PC-3 (cell line): ENCODE measurements at regions not wholly inside any gene's neighbourhood (a gene's known extent, or its start where the extent isn't known, plus 50 kb on each side); places are given as distances from the start of the nearest gene placed in this dataset.

Experiments used
- ATAC-seq: fragments of 200-7000 bp; cut with Tn5 transposase; 2 replicates; pipeline ENCODE4 v1.9.1; 2020; ENCODE audit warnings: mild to moderate bottlenecking, moderate library complexity
- BruUV-seq: library from RNA; stranded (reverse); fragments of 400-500 nt; replicated peaks from 2 replicates; lab custom pipeline; 2021; lab: Mats Ljungman, UMichigan
- CTCF ChIA-PET: fragments of 300-600 bp; sonication (Branson Sonifier 250); formaldehyde crosslinking; loops from one replicate; lab custom pipeline; 2022; ENCODE audit warnings: antibody characterized with exemption; lab: Charles Lee
- POLR2A ChIA-PET: fragments of 300-600 bp; sonication (Branson Sonifier 250); formaldehyde crosslinking; loops from one replicate; lab custom pipeline; 2022; ENCODE audit warnings: antibody characterized with exemption; ENCODE audit not compliant: unreplicated experiment; lab: Charles Lee
- DNase-seq: peaks from one replicate; pipeline ENCODE4 v3.0.0-alpha.2; 2015
- H2AFZ ChIP-seq: fragments of 300-600 bp; sonication (generic); 2 replicates; pipeline ENCODE4 v1.6.0; 2016; ENCODE audit warnings: antibody characterized with exemption, low read length
- H3F3A ChIP-seq: fragments of 300-600 bp; sonication (generic); one replicate; pipeline ENCODE4 v1.6.0; 2017; ENCODE audit warnings: antibody characterized with exemption, low read length, control low read depth, mild to moderate bottlenecking; ENCODE audit not compliant: unreplicated experiment
- H3K27ac ChIP-seq: fragments of 300-600 bp; sonication (generic); 2 replicates; pipeline ENCODE4 v1.5.1; 2016; ENCODE audit warnings: mild to moderate bottlenecking, low read length
- H3K27me3 ChIP-seq: fragments of 300-600 bp; sonication (generic); 2 replicates; pipeline ENCODE4 v1.6.1; 2016; ENCODE audit warnings: low read length, mixed read lengths
- H3K36me3 ChIP-seq: fragments of 300-600 bp; sonication (generic); 2 replicates; pipeline ENCODE4 v1.6.1; 2016; ENCODE audit warnings: low read depth, mixed run types, low read length, mixed read lengths
- H3K4me1 ChIP-seq: fragments of 300-600 bp; sonication (generic); 2 replicates; pipeline ENCODE4 v1.5.1; 2016; ENCODE audit warnings: low read length; ENCODE audit not compliant: insufficient read depth
- H3K4me2 ChIP-seq: fragments of 300-600 bp; sonication (generic); 2 replicates; pipeline ENCODE4 v1.6.0; 2016; ENCODE audit warnings: low read length
- H3K4me3 ChIP-seq: fragments of 300-600 bp; sonication (generic); 2 replicates; pipeline ENCODE4 v1.5.1; 2016; ENCODE audit warnings: mild to moderate bottlenecking, low read length, mixed read lengths
- H3K79me2 ChIP-seq: fragments of 300-600 bp; sonication (generic); 2 replicates; pipeline ENCODE4 v1.6.1; 2017; ENCODE audit warnings: low read length, mixed read lengths
- H3K9ac ChIP-seq: fragments of 300-600 bp; sonication (generic); 2 replicates; pipeline ENCODE4 v1.6.0; 2016; ENCODE audit warnings: mild to moderate bottlenecking, low read length
- H3K9me2 ChIP-seq: fragments of 300-600 bp; sonication (generic); replicated peaks from 2 replicates; pipeline ENCODE4 v1.6.1; 2016; ENCODE audit warnings: mixed run types, low read length, mixed read lengths
- H3K9me3 ChIP-seq: fragments of 300-600 bp; sonication (generic); 2 replicates; pipeline ENCODE4 v1.6.1; 2016; ENCODE audit warnings: low read length, mixed read lengths
- H4K20me1 ChIP-seq: fragments of 300-600 bp; sonication (generic); 2 replicates; pipeline ENCODE4 v1.6.1; 2016; ENCODE audit warnings: low read length, mixed read lengths
- CTCF ChIP-seq: fragments of 300-600 bp; sonication (generic); conservative IDR thresholded peaks from 2 replicates; pipeline ENCODE4 v1.5.1; 2017; ENCODE audit warnings: antibody characterized with exemption, low read depth, mild to moderate bottlenecking, low read length
- EZH2 ChIP-seq: fragments of 300-600 bp; sonication (generic); IDR thresholded peaks from one replicate; pipeline ENCODE4 v1.6.1; 2017; ENCODE audit warnings: antibody characterized with exemption, mild to moderate bottlenecking, low read length; ENCODE audit not compliant: unreplicated experiment
- EZH2phosphoT487 ChIP-seq: fragments of 300-600 bp; sonication (generic); IDR thresholded peaks from 2 replicates; pipeline ENCODE4 v1.6.1; 2018; ENCODE audit warnings: mild to moderate bottlenecking, antibody characterized with exemption, low read length, borderline replicate concordance
- intact Hi-C: fragments of 100-400 bp; cut with micrococcal nuclease; formaldehyde crosslinking; loops from 2 replicates; pipeline ENCODE4 v1.9.0; 2023

- Histone ChIP-seq H3K9me3 (no peaks in the 10 kb centered on the region), H3F3A (peaks cover 7% of the 10 kb centered on the region), H3K9me2 (no peaks in the 10 kb centered on the region), H3K27ac (no peak overlapping the region), H3K4me2 (no peak overlapping the region), H3K36me3 (no peaks in the 10 kb centered on the region), H4K20me1 (no peaks in the 10 kb centered on the region), H2AFZ (no peak overlapping the region), H3K9ac (no peak overlapping the region), H3K4me1 (peaks cover 27% of the 10 kb centered on the region), H3K4me3 (no peak overlapping the region), H3K79me2 (no peaks in the 10 kb centered on the region), H3K27me3 (no peaks in the 10 kb centered on the region)
- no peak for TF ChIP-seq CTCF
- TF ChIP-seq EZH2, result no peak
- TF ChIP-seq EZH2phosphoT487, result no peak
- BruUV-seq, result no TSS peak
- CTCF ChIA-PET, result interaction anchor here (0.8 kb wide), 1 partner anchor 9 kb away, joined by 3 read pairs; no protein-coding TSS in a partner anchor
- no peak for ATAC-seq
- no peak for DNase-seq
- POLR2A ChIA-PET, result no interaction called here
- intact Hi-C loops, result loop anchor here (5.0 kb wide), 1 partner anchor 300 kb away; no protein-coding TSS in a partner anchor
Observed at GRCh38 chr10:35797187-35797586, 155.1 kb upstream of the FZD8 start.

GRCh38 chr10:35795131-35795824, 153.2 kb upstream of the FZD8 start:
- H3K36me3 ChIP-seq, result no peaks in the 10 kb centered on the region
- ATAC-seq (peak; percentile 94), DNase-seq (peak; percentile 100)
- H2AFZ ChIP-seq, result peak overlapping the region; percentile 47
- intact Hi-C loops, result loop anchor here (1.0 to 5.0 kb wide), 11 partner anchors 12 to 930 kb away; partner anchors contain the start of gene FZD8
- no peaks in the 10 kb centered on the region for H3K9me2 ChIP-seq
- peaks cover 13% of the 10 kb centered on the region for H3F3A ChIP-seq
- no peaks in the 10 kb centered on the region for H4K20me1 ChIP-seq
- no peak for TF ChIP-seq EZH2phosphoT487
- TF ChIP-seq CTCF, result no peak
- TF ChIP-seq EZH2, result no peak
- peak overlapping the region; percentile 80 for H3K27ac ChIP-seq
- no TSS peak for BruUV-seq
- H3K4me1 ChIP-seq, result peaks cover 46% of the 10 kb centered on the region
- no peaks in the 10 kb centered on the region for H3K27me3 ChIP-seq
- H3K4me3 ChIP-seq, result peak overlapping the region; percentile 12
- ChIA-PET CTCF (interaction anchor here (0.6 to 1.0 kb wide), 2 partner anchors 15 to 984 kb away, joined by 3 to 4 read pairs; no protein-coding TSS in a partner anchor), POLR2A (interaction anchor here (0.5 to 0.7 kb wide), 4 partner anchors 101 to 1437 kb away, joined by 3 to 4 read pairs (median 4); no protein-coding TSS in a partner anchor)
- no peaks in the 10 kb centered on the region for H3K79me2 ChIP-seq
- H3K9ac ChIP-seq, result peak overlapping the region; percentile 60
- H3K4me2 ChIP-seq, result peak overlapping the region; percentile 48
- no peaks in the 10 kb centered on the region for H3K9me3 ChIP-seq

- no peak for DNase-seq
- no peaks in the 10 kb centered on the region for H3K9me2 ChIP-seq
- peak overlapping the region; percentile 80 for H3K27ac ChIP-seq
- H3K27me3 ChIP-seq, result no peaks in the 10 kb centered on the region
- H3K4me3 ChIP-seq, result no peak overlapping the region
- H3F3A ChIP-seq, result peaks cover 16% of the 10 kb centered on the region
- peak overlapping the region; percentile 60 for H3K9ac ChIP-seq
- BruUV-seq, result TSS peak; percentile 81
- H4K20me1 ChIP-seq, result no peaks in the 10 kb centered on the region
- H3K4me1 ChIP-seq, result peaks cover 50% of the 10 kb centered on the region
- H3K4me2 ChIP-seq, result peak overlapping the region; percentile 48
- intact Hi-C loops, result loop anchor here (1.0 to 5.0 kb wide), 12 partner anchors 11 to 931 kb away; partner anchors contain the start of gene FZD8
- TF ChIP-seq CTCF, result no peak
- TF ChIP-seq EZH2phosphoT487, result no peak
- TF ChIP-seq EZH2, result no peak
- no peaks in the 10 kb centered on the region; the same call in 1 of the 2 replicates for H3K36me3 ChIP-seq
- no peaks in the 10 kb centered on the region for H3K79me2 ChIP-seq
- no peak for ATAC-seq
- H2AFZ ChIP-seq, result peak overlapping the region; percentile 47
- ChIA-PET POLR2A (no interaction called here), CTCF (interaction anchor here (0.6 kb wide), 1 partner anchor 14 kb away, joined by 3 read pairs; no protein-coding TSS in a partner anchor)
- peaks cover under 1% of the 10 kb centered on the region; the same call in 1 of the 2 replicates for H3K9me3 ChIP-seq
Observed at GRCh38 chr10:35794703-35795102, 152.6 kb upstream of the FZD8 start.
